ENCODE measurements at regions not wholly inside any gene's neighbourhood (a gene's known extent, or its start where the extent isn't known, plus 50 kb on each side); places are given as distances from the start of the nearest gene placed in this dataset.
"Not testable (repeated sequence)": the region's sequence is repeated elsewhere in the genome, so short reads cannot be mapped to it uniquely, and the experiment has no call there.

DNA sequence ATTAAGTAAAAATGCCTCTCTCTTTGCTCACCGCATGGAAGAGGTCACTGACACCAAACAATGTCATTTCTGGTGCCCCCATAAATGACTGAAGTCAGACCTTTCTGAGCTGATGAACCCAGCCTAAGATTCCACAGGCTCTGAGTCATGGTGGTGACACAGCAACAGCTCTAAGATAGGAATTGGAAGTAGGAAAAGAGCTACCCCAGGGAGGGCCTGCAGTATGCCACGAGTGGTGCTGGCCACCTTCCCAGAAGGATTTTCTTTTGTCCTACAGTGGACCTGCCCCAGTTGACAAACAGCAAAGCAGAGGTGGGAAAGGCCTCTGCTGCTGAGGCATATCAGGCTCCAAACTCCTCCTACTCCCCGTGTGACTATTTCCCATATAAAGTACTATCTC lies 208.1 kb downstream of the MINAR1 start:
- no peak for DNase-seq (ENCODE audit: low spot score)
- TF ChIP-seq, protein P1, sequence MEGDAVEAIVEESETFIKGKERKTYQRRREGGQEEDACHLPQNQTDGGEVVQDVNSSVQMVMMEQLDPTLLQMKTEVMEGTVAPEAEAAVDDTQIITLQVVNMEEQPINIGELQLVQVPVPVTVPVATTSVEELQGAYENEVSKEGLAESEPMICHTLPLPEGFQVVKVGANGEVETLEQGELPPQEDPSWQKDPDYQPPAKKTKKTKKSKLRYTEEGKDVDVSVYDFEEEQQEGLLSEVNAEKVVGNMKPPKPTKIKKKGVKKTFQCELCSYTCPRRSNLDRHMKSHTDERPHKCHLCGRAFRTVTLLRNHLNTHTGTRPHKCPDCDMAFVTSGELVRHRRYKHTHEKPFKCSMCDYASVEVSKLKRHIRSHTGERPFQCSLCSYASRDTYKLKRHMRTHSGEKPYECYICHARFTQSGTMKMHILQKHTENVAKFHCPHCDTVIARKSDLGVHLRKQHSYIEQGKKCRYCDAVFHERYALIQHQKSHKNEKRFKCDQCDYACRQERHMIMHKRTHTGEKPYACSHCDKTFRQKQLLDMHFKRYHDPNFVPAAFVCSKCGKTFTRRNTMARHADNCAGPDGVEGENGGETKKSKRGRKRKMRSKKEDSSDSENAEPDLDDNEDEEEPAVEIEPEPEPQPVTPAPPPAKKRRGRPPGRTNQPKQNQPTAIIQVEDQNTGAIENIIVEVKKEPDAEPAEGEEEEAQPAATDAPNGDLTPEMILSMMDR (IDR thresholded peaks at IDR 0.05; ENCODE audit: extremely low read depth, missing control alignments) = no peak

DNA sequence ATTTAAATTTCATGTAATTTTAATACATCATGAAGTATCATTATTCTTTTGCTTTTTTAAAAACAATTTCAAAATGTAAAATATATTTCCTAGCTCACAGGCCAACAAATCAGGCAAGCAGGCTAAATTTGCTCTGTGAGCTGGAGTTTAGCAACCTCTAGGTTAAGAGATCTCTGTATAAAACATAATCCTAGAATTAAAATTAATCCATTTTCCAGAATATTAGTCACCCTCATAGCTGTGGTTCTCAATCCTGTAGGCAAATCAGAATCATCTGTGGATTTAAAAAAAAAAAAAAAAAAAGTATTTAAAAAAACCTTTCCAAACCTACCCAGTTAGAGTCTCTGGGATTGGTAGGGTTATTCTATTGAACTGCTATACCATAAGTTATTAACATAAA lies 209.7 kb downstream of the MINAR1 start:
- TF ChIP-seq, protein P1 (IDR thresholded peaks at IDR 0.05; ENCODE audit: extremely low read depth, missing control alignments) = no peak
- DNase-seq (ENCODE audit: low spot score) = no peak

DNA sequence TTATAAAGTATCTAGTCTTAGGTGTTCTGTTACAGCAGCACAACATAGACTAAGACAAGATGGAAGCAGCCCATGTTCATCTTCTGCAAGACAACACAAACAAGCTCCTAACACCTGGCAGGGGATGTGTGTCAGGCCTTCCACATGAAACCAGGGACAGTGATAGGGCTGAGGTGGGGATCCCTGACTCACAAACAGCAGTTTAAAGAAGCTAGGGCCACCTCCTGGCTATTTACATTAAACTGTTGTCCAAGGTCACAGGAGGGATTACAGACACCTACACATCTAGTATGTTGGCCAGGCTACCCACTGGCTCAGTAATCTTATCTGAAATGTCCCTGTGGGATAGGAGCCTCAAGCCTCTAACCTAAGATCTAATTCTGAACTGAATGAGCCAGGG lies 211.3 kb downstream of the MINAR1 start:
- no peak for DNase-seq (ENCODE audit: low spot score)
- TF ChIP-seq, protein P1 (IDR thresholded peaks at IDR 0.05; ENCODE audit: extremely low read depth, missing control alignments) = no peak

DNA sequence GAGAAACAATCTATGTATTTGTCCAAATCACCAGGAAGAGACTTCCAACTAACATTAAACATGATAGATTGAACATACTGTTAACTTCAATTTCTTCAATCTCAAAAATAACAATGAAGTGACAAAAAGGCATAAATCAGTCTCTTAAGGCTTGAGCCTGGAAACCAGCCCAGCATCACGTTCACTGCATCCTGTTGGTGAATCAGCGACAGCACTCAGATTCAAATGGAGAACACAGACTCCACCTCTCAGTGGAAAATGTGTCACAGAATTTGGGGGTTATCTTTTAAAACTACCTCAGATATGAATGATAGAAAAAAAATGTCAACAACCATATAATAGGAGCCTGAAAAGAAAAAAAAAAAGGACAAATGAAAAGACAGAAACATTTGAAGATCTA lies 212.0 kb downstream of the MINAR1 start:
- DNase-seq (ENCODE audit: low spot score) = no peak
- TF ChIP-seq, protein P1 (IDR thresholded peaks at IDR 0.05; ENCODE audit: extremely low read depth, missing control alignments) = no peak

DNA sequence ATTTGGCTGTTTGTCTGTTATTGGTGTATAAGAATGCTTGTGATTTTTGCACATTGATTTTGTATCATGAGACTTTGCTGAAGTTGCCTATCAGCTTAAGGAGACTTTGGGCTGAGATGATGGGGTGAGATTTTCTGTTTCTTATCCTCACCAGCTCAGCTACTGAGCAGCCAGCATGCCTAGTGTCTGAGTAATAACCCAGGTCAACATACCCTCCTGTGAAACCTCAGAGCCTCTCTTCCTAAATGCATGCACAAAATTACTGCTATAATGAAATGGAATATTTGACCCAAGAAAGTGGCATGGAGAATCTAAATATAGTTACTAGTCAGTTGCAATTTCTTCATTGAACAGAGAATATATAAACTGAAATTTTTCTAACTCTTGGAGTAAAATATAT lies 220.8 kb downstream of the MINAR1 start:
- not testable (repeated sequence) for DNase-seq (ENCODE audit: low spot score)

DNA sequence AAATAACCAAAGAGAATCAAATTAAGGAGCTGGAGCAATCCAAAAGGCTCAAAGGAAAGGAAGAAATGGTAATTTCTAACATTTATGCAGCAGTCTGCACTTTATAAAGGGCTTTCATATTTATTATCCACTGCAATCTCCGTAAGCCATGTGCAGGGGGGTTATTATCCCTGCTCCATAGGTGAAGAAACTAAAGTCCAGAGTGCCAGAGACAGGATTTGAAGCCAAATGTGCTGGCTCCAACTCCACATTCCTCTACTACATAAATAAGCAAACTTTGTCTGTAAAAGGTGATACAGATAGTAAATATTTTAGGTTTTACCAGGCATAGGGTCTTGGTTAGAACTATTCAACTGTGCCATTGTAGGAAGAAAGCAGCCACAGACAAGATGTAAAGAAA lies 221.4 kb downstream of the MINAR1 start:
- TF ChIP-seq, protein P1 (IDR thresholded peaks at IDR 0.05; ENCODE audit: extremely low read depth, missing control alignments) = no peak

DNA sequence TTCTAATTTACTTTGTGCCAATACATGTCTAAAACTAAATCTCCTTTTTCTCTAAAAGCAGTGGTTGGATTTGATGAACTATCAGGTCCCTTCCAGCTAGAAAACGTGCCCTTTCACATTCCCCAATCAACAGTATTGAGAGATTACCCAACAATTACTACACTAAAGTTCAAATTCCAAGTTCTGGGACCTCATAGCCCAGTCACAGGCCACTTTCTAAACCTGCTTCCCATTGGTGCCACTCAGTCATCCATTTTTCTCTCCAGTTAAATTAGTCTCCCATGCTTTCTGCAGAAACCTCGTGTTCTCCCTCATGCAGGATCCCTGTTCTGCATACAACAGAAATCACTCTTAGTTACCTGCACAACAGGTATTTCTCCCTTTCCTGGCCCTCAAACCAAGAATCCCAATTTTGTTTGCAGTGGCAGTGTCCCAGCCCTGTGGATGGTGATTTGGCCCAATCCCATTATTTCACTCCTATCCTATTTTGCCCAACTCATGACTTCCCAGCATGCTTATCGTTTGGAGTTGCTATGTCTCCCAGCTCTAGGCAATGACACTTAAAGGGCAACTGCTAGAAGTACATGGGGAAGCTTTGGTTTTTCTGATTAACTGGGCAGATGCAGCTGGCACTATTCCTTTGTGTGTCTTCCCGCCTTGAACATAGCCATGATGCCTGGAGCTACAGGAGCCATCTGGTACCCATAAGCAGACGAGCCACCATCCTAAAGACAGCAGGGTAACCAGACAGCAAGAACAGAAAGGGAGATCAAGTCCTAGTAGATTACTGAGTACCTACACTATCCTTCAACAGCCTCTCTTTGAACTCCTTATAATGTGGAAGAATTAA lies 224.2 kb downstream of the MINAR1 start:
- DNase-seq (ENCODE audit: low spot score) = no peak
- TF ChIP-seq, protein P1 (IDR thresholded peaks at IDR 0.05; ENCODE audit: extremely low read depth, missing control alignments) = no peak

More for the DNA sequence above, 221.4 kb downstream of the MINAR1 start:
- no peak for DNase-seq (ENCODE audit: low spot score)

DNA sequence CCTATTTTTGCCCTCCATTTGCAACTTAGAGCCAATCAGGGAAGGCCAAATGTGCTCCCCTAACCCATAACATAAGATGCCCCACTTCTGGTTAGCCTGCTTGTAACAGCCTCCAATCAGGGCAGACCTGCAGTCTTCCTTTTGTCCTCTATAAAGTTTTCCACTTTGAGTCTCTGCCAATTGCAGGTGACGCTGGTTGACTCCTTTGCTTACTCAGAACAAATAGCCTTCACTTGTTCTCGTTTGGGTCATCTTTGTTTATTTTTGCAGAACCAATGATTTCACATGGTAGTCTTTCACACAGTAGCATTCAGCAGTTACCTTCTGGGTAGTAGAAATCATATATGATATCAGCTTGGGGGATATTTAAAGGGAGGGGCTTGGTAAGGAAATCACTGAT lies 225.6 kb downstream of the MINAR1 start:
- DNase-seq (ENCODE audit: low spot score) = no peak
- TF ChIP-seq, protein P1 (IDR thresholded peaks at IDR 0.05; ENCODE audit: extremely low read depth, missing control alignments) = no peak

Data from GM20000 (cell line).